HG03196 (cell line): ENCODE measurements at regions not wholly inside any gene's neighbourhood (a gene's known extent, or its start where the extent isn't known, plus 50 kb on each side); places are given as distances from the start of the nearest gene placed in this dataset.
"Not testable (repeated sequence)": the region's sequence is repeated elsewhere in the genome, so short reads cannot be mapped to it uniquely, and the experiment has no call there.

Source experiments
- ATAC-seq: cut with Tn5 transposase; IDR thresholded peaks from one replicate; pipeline ENCODE4 v1.9.1; 2021; ENCODE audit not compliant: unreplicated experiment

DNA sequence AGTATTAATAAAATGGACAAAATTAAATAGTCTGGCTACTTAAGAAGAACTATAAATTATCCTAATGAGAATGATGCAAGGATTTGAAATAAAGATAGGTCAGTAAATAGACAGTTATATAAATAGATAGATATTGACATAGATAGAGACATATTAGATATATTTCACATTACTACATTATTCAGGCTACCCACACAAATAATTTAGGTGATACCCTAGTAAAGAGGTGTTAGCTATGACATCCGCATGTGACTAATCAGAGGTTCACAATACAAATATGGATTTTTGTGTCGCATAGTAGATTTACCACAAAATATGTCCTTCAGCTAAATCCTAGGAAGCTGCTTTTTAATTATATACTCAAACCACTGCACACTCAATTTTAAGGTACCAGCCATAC, 729.0 kb upstream of the ANO3 start:
- no peak for ATAC-seq

DNA sequence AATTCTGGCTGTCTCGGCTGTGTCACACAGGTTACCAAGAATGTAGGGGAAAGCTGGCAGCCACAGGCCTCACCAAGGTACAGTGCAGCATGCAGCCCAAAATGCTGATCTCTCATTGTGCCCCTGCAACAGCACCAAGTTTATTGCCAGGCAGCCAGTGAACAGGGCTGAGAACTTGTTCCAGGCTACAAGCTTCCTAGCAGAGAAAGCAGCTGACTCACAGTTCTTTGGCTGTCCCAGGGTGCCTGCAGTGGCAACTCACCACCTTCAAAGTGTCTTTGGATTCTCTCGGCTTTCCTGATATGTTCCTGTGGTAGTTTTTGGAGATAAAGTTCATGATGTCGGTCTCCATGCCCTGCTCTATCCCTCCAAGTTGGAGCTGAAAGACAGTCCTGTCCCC, 719.1 kb upstream of the ANO3 start:
- ATAC-seq = no peak

DNA sequence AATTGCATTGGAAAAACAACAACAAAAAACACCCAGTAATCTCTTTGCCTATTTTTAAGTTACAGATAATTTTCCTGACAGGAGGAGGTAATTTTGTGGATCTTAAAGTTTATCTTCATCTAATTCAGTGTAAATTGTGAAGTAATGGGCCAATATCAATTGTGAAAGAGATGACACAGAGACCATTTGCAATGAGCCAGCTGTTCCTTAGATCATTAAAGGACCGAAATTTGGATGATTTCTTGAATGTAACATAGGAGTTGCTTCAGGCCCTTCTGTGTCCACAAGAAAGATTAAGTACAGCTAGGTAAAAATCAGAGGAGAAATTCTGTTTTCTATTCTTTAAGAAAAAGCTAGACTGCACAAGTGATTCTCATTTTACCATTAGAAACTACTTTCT, 718.5 kb upstream of the ANO3 start:
- ATAC-seq = no peak

- ATAC-seq = no peak
Observed at GRCh38 chr11:25613865-25614264, 718.1 kb upstream of the ANO3 start.

GRCh38 chr11:25615069-25615468, 716.9 kb upstream of the ANO3 start:
- no peak for ATAC-seq

DNA sequence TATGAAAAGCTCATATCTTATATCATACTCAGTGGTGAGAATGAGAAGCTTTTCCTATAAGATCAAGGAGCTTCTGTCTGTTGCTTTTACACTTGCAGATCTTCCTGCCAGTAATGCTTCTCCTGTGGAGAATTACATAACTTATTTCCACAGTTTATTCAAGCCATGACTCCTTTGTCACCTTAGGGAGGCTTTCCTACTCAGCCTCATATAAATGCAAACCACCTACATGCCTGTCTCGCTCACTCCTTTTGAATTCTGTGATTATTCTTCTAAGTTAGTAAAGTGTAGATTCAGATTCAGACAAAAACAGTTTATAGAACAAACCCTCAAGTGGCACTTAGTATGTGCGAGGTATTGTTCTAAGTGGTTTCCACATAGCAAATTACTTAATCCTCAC, 716.1 kb upstream of the ANO3 start:
- no peak for ATAC-seq

DNA sequence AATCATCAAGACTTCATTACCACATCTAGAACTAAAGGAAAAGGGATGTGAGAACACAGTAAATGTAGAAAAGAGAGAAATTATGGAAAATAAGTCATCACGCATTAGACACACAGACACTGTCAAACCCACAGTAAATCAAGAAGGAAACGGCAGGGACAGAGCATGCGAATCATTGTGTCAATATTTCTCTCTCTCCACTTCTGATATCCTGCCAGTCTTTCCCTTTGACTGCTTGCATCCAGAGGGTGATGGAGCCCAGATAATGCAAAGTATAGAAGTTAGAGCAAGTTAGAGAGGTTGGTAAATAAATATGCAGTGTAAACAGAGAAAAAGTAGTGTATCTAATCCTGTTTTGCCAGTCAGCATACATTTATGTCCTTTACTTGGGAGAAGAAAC, 706.8 kb upstream of the ANO3 start:
- no peak for ATAC-seq

DNA sequence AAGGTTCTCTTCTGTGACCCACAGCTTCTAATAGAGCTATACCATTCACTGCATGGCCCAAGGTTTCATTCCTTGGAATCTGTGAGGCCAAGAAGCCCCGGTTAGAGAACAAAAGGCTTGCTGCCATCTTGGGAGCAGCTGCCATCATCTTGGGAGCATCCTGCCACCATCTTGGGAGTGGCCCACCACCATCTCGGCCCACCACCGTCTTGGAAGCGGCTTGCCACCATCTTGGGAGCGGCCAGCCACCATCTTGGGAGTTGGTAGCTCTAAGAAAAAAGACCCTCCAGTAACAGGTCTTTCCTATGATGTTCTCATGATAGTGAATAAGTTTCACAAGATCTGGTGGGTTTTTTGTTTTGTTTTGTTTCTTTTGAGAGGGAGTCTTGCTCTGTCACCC, 703.9 kb upstream of the ANO3 start:
- ATAC-seq = no peak

DNA sequence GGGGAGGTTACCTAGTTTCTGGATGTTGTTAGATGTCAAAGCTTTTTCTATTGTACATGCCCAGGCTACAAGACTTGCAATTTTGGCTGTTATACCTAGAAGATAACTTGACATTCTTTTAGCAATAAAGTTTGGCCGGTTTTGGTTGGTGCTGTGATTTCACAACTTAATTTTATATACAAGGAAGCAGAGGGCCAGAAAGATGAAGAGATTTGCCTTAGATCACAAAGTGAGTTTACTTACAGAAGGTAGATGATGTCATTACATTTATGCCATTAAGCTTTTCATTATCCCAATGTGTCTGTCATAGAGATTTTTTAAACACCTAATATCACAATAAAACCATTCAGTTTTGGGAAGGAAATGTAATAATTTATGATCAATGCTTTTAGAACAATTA, 698.7 kb upstream of the ANO3 start:
- ATAC-seq = no peak

DNA sequence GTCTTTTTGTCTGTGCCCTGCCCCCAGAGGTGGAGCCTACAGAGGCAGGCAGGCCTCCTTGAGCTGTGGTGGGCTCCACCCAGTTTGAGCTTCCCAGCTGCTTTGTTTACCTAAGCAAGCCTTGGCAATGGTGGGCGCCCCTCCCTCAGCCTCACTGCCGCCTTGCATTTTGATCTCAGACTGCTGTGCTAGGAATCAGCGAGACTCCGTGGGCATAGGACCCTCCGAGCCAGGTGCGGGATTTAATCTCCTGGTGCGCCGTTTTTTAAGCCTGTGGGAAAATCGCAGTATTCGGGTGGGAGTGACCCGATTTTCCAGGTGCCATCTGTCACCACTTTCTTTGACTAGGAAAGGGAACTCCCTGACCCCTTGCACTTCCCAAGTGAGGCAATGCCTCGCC, 682.7 kb upstream of the ANO3 start:
- not testable (repeated sequence) for ATAC-seq

DNA sequence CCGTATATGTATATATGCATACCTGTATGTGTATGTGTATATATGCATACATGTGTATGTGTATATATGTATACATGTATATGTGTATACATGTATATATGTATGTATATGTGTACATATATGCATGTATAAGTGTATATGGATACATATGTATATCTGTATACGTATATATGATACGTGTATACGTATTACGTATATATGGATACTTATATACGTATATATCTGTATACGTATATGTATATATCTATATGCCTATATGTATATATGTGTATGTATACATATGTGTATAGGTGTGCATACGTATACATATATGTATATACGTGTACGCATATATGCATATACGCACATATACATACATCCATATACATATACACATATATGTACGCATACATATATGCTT, 681.6 kb upstream of the ANO3 start:
- ATAC-seq = no peak

DNA sequence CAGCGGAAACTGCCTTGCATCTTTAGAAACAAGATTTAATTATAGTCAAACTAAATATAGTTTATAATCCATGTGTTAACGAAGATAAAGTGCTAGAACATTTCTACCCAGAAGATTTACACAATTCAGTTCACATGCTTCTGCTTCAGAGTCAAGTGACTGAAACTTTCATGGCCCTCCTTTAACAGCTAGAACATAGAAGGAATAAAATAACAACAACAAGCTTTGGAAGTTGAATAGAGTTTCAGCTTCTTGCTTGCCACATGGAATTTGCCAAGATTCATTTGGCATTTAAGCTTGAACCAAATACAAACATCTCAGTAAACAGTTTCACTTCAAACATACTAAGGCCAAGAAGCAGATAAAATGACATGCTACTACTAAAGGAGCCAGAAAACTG, 676.3 kb upstream of the ANO3 start:
- ATAC-seq = no peak

- no peak for ATAC-seq
Observed at GRCh38 chr11:25658916-25659315, 673.0 kb upstream of the ANO3 start.

DNA sequence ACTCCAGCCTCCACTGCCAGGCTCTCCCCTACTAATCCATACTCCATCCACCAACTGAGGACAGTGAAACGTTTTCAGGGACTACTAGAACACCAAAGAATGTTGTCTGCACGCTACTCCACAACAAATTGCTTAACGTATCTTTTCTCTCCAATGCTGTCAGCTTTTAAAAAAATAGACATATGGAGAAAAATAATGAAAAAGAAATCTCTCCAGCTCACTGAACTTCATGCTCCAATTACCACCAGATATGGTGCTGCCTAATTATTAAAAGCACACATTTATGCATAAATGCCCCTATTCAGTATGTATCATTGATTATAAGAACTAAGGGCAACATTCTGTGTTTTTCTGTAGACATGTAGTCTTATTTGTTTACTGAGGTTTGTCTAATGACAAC, 672.2 kb upstream of the ANO3 start:
- no peak for ATAC-seq

GRCh38 chr11:25667871-25668270, 664.1 kb upstream of the ANO3 start:
- no peak for ATAC-seq

DNA sequence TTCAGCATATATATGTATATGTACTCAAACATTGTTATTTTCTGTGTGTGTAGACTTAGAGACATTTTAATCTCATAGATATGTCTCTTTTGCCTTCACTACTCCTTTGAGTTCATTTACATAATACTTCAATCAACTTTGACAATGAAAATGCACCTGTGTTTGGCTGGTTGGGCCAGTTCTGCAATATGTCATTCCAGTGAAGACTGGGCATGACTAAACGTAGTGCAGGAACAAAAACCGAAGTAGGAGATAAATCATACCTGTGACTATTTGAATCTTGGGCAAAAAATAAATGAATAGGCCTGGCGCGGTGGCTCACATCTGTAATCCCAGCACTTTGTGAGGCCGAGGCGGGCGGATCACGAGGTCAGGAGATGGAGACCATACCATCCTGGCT, 640.0 kb upstream of the ANO3 start:
- ATAC-seq = no peak

DNA sequence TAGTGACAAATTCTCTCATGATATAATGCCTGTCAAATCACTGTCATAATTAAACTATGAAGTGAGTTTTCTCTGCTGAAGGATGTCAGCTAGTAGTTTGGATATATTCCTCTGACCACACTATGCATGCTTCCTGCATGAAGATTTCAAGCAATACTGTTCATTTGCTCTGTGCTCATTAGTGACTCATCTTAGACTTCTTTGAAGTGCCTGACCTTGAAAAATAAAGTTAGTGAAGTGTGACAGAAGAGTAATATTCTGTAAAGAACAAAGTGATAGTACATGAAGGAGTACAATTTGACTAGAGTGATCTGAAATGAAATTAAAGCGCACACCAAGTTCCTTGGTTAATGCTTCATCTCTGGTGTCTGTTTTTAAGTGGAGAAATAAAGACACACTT, 629.5 kb upstream of the ANO3 start:
- ATAC-seq = no peak

DNA sequence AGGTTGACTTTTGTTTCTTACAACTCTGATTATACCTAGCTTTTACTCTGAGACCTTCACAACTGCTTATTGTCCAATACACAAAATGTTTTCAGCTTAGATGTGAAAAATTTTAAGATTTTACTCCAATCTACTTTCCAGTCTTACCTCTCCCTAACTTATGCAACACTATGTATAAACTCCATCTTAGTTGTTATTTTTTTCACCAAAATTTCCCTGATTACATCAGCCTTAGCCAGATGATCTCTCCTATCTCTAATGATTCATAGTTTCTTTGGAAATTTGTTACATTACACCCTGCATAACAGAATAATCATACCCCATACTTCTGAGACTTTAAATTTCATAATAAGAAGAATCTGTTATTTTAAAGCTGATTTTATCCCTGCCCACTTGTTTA, 621.0 kb upstream of the ANO3 start:
- no peak for ATAC-seq

DNA sequence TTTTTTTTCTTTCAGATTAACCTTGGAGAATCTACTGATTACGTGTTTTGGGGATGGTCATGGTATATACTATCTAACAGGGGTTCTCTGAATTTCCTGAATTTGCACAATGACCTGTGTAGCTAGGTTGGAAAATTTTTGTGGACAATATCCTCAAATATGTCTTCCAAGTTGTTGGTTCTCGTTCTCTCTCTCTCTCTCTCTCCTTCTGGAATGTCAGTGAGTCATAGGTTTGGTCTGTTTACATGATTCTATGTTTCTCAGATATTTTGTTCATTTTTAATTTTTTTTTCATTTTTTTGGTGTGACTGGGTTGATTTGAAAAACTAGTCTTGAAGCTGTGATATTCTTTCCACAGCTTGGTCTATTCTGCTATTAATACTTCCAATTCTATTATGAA, 604.0 kb upstream of the ANO3 start:
- no peak for ATAC-seq

- ATAC-seq = no peak
Observed at GRCh38 chr11:25730230-25730629, 601.7 kb upstream of the ANO3 start.

GRCh38 chr11:25733777-25734176, 598.2 kb upstream of the ANO3 start:
- ATAC-seq = no peak

DNA sequence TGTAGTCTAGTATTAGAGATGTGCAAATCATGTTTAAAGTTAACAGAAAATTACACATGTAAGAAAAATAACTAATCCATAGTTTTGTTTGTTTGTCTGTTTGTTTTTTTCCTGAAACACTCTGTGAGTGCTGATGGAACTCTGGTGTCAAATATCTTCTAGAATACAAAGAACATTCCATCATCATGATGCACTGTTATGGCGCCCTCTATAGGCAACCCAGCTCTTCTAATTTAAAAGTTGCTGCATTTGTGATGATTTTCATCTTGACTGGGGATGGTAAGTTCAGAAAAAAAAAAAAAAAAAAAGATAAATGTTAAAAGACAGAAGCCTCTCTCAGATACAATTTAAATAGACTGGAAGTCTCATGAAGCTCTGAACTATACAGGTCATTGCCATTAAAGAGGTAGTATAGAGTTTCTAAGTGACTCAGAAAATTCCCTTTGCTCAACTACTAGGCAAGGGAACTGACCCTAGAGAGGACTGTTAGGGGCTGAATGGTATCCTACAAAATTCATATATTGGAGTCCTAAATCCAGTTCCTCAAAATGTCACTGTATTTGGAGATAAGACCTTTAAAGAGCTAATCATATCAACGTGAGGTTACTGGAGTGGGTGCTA, 597.2 kb upstream of the ANO3 start:
- ATAC-seq = no peak

- ATAC-seq = no peak
Observed at GRCh38 chr11:25737071-25737675, 594.8 kb upstream of the ANO3 start.
